Parathyroid adenoma (tissue), 2 donors: ENCODE measurements at regions not wholly inside any gene's neighbourhood (a gene's known extent, or its start where the extent isn't known, plus 50 kb on each side); places are given as distances from the start of the nearest gene placed in this dataset.

Source experiments
- H2AFZ ChIP-seq: fragments of 300-600 bp; sonication (generic); one replicate; pipeline ENCODE4 v1.7.0; 2017; ENCODE audit warnings: antibody characterized with exemption, mild to moderate bottlenecking
- H3K27ac ChIP-seq: fragments of 300-600 bp; sonication (generic); one replicate; pipeline ENCODE4 v1.7.0; 2017
- H3K27me3 ChIP-seq: fragments of 300-600 bp; sonication (generic); one replicate; pipeline ENCODE4 v1.7.0; 2017; ENCODE audit warnings: low read length; ENCODE audit not compliant: control insufficient read depth, insufficient read depth
- H3K36me3 ChIP-seq: fragments of 300-600 bp; sonication (generic); one replicate; pipeline ENCODE4 v1.7.0; 2017; ENCODE audit warnings: low read length; ENCODE audit not compliant: control insufficient read depth, insufficient read depth
- H3K4me1 ChIP-seq: fragments of 300-600 bp; sonication (generic); one replicate; pipeline ENCODE4 v1.7.0; 2017; ENCODE audit warnings: control low read depth
- H3K4me2 ChIP-seq: fragments of 300-600 bp; sonication (generic); one replicate; pipeline ENCODE4 v1.7.0; 2017; ENCODE audit warnings: low read length
- H3K4me3 ChIP-seq: fragments of 300-600 bp; sonication (generic); one replicate; pipeline ENCODE4 v1.7.0; 2017; ENCODE audit warnings: low read depth, low read length
- H3K79me2 ChIP-seq: fragments of 300-600 bp; sonication (generic); one replicate; pipeline ENCODE4 v1.7.0; 2017; ENCODE audit warnings: control low read depth
- H3K9ac ChIP-seq: fragments of 300-600 bp; sonication (generic); one replicate; pipeline ENCODE4 v1.7.0; 2017; ENCODE audit warnings: mild to moderate bottlenecking
- H3K9me3 ChIP-seq: fragments of 300-600 bp; sonication (generic); one replicate; pipeline ENCODE4 v1.7.0; 2017; ENCODE audit warnings: low read length; ENCODE audit not compliant: control insufficient read depth
- CTCF ChIP-seq: fragments of 300-600 bp; sonication (generic); IDR thresholded peaks from one replicate; pipeline ENCODE4 v1.7.0; 2017; ENCODE audit warnings: antibody characterized with exemption, mild to moderate bottlenecking
- donor health status: primary hyperparathyroidism.

- H3K4me3 ChIP-seq = no peak overlapping the region
- no peaks in the 10 kb centered on the region for H3K27me3 ChIP-seq
- peak overlapping the region; percentile 52 for H3K27ac ChIP-seq
- H3K4me1 ChIP-seq = peaks cover 4% of the 10 kb centered on the region
- H3K79me2 ChIP-seq = no peaks in the 10 kb centered on the region
- H3K4me2 ChIP-seq = no peak overlapping the region
- no peak for TF ChIP-seq CTCF
- no peak overlapping the region for H3K9ac ChIP-seq
- peak overlapping the region; percentile 61 for H2AFZ ChIP-seq
- H3K36me3 ChIP-seq = no peaks in the 10 kb centered on the region
- no peaks in the 10 kb centered on the region for H3K9me3 ChIP-seq
These were observed 94.7 kb upstream of the L3MBTL4 start for GRCh38 chr18:6509417-6509816.

- Histone ChIP-seq H3K27ac (peak overlapping the region; percentile 52), H3K4me3 (no peak overlapping the region), H3K27me3 (no peaks in the 10 kb centered on the region), H3K9ac (no peak overlapping the region), H3K9me3 (no peaks in the 10 kb centered on the region), H3K36me3 (no peaks in the 10 kb centered on the region), H2AFZ (peak overlapping the region; percentile 61), H3K4me1 (peaks cover 4% of the 10 kb centered on the region), H3K79me2 (no peaks in the 10 kb centered on the region), H3K4me2 (no peak overlapping the region)
- TF ChIP-seq CTCF = no peak
These were observed 95.1 kb upstream of the L3MBTL4 start for GRCh38 chr18:6509832-6510231.

- Histone ChIP-seq H3K9me3 (no peaks in the 10 kb centered on the region), H3K27me3 (no peaks in the 10 kb centered on the region), H3K4me2 (no peak overlapping the region), H3K4me3 (no peak overlapping the region), H3K79me2 (no peaks in the 10 kb centered on the region), H2AFZ (no peak overlapping the region), H3K4me1 (no peaks in the 10 kb centered on the region), H3K36me3 (no peaks in the 10 kb centered on the region), H3K9ac (no peak overlapping the region), H3K27ac (no peak overlapping the region)
- no peak for TF ChIP-seq CTCF
These were observed 106.2 kb upstream of the L3MBTL4 start for GRCh38 chr18:6520901-6521300.

DNA sequence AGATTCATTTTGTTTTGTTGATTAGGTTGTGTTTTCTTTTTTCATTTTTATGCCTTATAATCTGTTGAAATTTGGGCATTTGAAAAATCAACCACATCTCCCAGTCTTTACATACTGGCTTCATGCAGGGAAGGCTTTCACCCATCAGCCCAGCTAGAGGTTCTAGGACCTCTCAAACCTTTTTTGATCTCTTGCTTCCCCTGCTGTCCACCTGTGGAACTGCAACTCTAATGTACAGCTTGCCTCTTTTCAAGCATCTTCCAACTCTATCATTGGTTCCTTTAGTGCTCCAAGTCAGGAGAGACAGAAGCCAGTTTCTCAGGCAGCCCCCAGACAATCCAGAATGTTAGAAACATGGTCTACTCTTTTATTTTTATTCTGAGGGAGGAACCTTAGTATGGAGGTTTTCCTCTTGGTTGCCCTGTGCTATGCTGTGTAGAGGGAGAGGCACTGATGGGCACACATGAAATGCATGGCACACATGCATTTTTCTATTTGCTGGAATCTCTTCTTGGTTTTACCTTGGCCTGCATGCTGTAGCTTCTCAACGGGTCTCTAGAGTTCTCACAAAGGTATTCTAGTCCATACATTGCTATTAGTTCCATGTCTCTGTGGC lies 107.2 kb upstream of the L3MBTL4 start:
- Histone ChIP-seq H3K27ac (no peak overlapping the region), H3K79me2 (no peaks in the 10 kb centered on the region), H2AFZ (no peak overlapping the region), H3K36me3 (no peaks in the 10 kb centered on the region), H3K9me3 (no peaks in the 10 kb centered on the region), H3K27me3 (no peaks in the 10 kb centered on the region), H3K4me3 (no peak overlapping the region), H3K4me2 (no peak overlapping the region), H3K9ac (no peak overlapping the region), H3K4me1 (no peaks in the 10 kb centered on the region)
- peak; percentile 21 for TF ChIP-seq CTCF

DNA sequence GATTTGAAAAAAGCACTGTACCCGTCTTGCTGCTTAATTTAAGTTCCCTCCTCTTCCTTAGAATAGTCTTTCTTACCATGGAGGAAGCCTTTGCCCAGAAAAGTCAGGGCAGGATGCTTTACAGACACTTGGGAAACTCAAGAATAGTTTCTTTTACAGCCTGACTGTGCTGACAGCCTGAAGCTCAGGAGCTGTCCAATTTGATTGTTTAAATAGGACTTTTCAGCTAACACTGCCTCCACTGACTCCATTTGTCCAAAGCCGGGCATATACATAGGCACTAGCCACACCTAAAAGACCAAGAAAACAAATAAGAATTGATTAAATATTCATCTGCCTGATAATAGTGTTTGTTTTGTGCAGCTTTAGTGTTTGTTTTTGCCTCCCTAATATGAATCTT lies 110.9 kb upstream of the L3MBTL4 start:
- no peaks in the 10 kb centered on the region for H3K9me3 ChIP-seq
- H3K27ac ChIP-seq = no peak overlapping the region
- no peaks in the 10 kb centered on the region for H3K27me3 ChIP-seq
- no peak for TF ChIP-seq CTCF
- no peaks in the 10 kb centered on the region for H3K36me3 ChIP-seq
- H3K4me3 ChIP-seq = no peak overlapping the region
- no peak overlapping the region for H3K4me2 ChIP-seq
- H2AFZ ChIP-seq = no peak overlapping the region
- no peak overlapping the region for H3K9ac ChIP-seq
- H3K79me2 ChIP-seq = no peaks in the 10 kb centered on the region
- no peaks in the 10 kb centered on the region for H3K4me1 ChIP-seq
